Liver (tissue), 7 donors: ENCODE measurements at regions not wholly inside any gene's neighbourhood (a gene's known extent, or its start where the extent isn't known, plus 50 kb on each side); places are given as distances from the start of the nearest gene placed in this dataset.

ENCODE experiments used
- DNase-seq: peaks from one replicate; pipeline ENCODE4 v3.0.0-alpha.2; 2017; ENCODE audit warnings: low spot score
- H3K27ac ChIP-seq, 2 donors: one replicate each; pipeline ENCODE4 v1.7.0; 2013; ENCODE audit warnings: inconsistent platforms in 2 of 2, low read length in 2 of 2, control low read depth in 1 of 2, low read depth in 1 of 2, mild to moderate bottlenecking in 1 of 2
- H3K27me3 ChIP-seq, 4 donors: one replicate each; pipeline versions ENCODE4 v1.6.1 to v1.7.0; 2013; ENCODE audit warnings: low read length in 3 of 4, inconsistent platforms in 1 of 4, mild to moderate bottlenecking in 1 of 4, moderate library complexity in 1 of 4; ENCODE audit not compliant: control insufficient read depth in 4 of 4, insufficient read depth in 4 of 4
- H3K36me3 ChIP-seq, 4 donors: one replicate each; pipeline versions ENCODE4 v1.6.1 to v1.7.0; 2013; ENCODE audit warnings: low read length in 3 of 4, mild to moderate bottlenecking in 3 of 4, low read depth in 1 of 4, moderate library complexity in 1 of 4; ENCODE audit not compliant: control insufficient read depth in 4 of 4, insufficient read depth in 3 of 4
- H3K4me1 ChIP-seq, 4 donors: one replicate each; pipeline versions ENCODE4 v1.6.1 to v1.7.0; 2013; ENCODE audit warnings: low read length in 3 of 4, mild to moderate bottlenecking in 3 of 4, moderate library complexity in 1 of 4; ENCODE audit not compliant: control insufficient read depth in 4 of 4, insufficient read depth in 4 of 4
- H3K4me3 ChIP-seq, 3 donors: one replicate each; pipeline versions ENCODE4 v1.6.1 to v1.7.0; 2013; ENCODE audit warnings: low read length in 3 of 3, control low read depth in 1 of 3, low read depth in 1 of 3, mild to moderate bottlenecking in 1 of 3
- H3K9ac ChIP-seq, 2 donors: one replicate each; pipeline ENCODE4 v1.7.0; 2013; ENCODE audit warnings: low read length in 2 of 2, mild to moderate bottlenecking in 2 of 2, moderate library complexity in 2 of 2, control low read depth in 1 of 2, low read depth in 1 of 2
- H3K9me3 ChIP-seq, 4 donors: one replicate each; pipeline versions ENCODE4 v1.6.1 to v1.7.0; 2013; ENCODE audit warnings: low read length in 3 of 4; ENCODE audit not compliant: control insufficient read depth in 4 of 4
- ATF3 ChIP-seq: IDR thresholded peaks from 2 replicates; pipeline ENCODE4 v1.6.1; 2016; ENCODE audit warnings: antibody characterized with exemption
- EGR1 ChIP-seq, 2 donors: IDR thresholded peaks; 2 replicates each; pipeline ENCODE4 v1.6.1; 2016 to 2018; ENCODE audit warnings: antibody characterized with exemption in 2 of 2, low read depth in 2 of 2
- FOXA2 ChIP-seq: IDR thresholded peaks from 2 replicates; pipeline ENCODE4 v1.6.1; 2016; ENCODE audit warnings: antibody characterized with exemption
- GABPA ChIP-seq, 2 donors: IDR thresholded peaks in 1 of 2; conservative IDR thresholded peaks in 1 of 2; 2 replicates each; pipeline ENCODE4 v1.6.1; 2016; ENCODE audit warnings: antibody characterized with exemption in 2 of 2, mild to moderate bottlenecking in 1 of 2, moderate library complexity in 1 of 2
- HNF4G ChIP-seq: IDR thresholded peaks from 2 replicates; pipeline ENCODE4 v1.6.1; 2016; ENCODE audit warnings: antibody characterized with exemption
- MAX ChIP-seq: IDR thresholded peaks from 2 replicates; pipeline ENCODE4 v1.6.1; 2016; ENCODE audit warnings: antibody characterized with exemption
- RAD21 ChIP-seq, 2 donors: IDR thresholded peaks; 2 replicates each; pipeline ENCODE4 v1.6.1; 2016; ENCODE audit warnings: antibody characterized with exemption in 2 of 2, mild to moderate bottlenecking in 2 of 2
- REST ChIP-seq: IDR thresholded peaks from 2 replicates; pipeline ENCODE4 v1.6.1; 2016; ENCODE audit warnings: antibody characterized with exemption, mild to moderate bottlenecking
- SP1 ChIP-seq: IDR thresholded peaks from 2 replicates; pipeline ENCODE4 v1.6.1; 2018; ENCODE audit warnings: antibody characterized with exemption, mild to moderate bottlenecking
- YY1 ChIP-seq: IDR thresholded peaks from 2 replicates; pipeline ENCODE4 v1.6.1; 2016; ENCODE audit warnings: antibody characterized with exemption, mild to moderate bottlenecking
- WGBS: extraction: QIAGEN DNeasy Blood & Tissue Kit; methylation state at CpG from one replicate; pipeline ENCODE4 v1.1.7; 2013; 5-methylcytosine and 5-hydroxymethylcytosine counted together
- donor health status: healthy.
- donor health status: healthy.
- donor health status: healthy.
- donor health status: healthy.

- Histone ChIP-seq H3K36me3 (no peaks in the 10 kb centered on the region), H3K4me3 (no peak overlapping the region), H3K4me1 (no peaks in the 10 kb centered on the region), H3K9me3 (no peaks in the 10 kb centered on the region), H3K27me3 (peaks cover 0 to 4% (median 1%) of the 10 kb centered on the region in 4 donors), H3K27ac (no peak overlapping the region), H3K9ac (no peak overlapping the region)
- WGBS: 71% methylated on average over 16 of the region's 16 CpGs
- TF ChIP-seq HNF4G (no peak), GABPA (IDR thresholded peaks at IDR 0.05 in 1 of 2, conservative IDR thresholded peaks at IDR 0.05 in 1 of 2) (no peak), FOXA2 (no peak)
- DNase-seq: peak; percentile 21
Observed at GRCh38 chr9:135299651-135300345, 179.8 kb upstream of the PPP1R26 start.

GRCh38 chr9:135300346-135301141 lies 179.0 kb upstream of the PPP1R26 start:
- WGBS: 50% methylated on average over 21 of the region's 21 CpGs
- TF ChIP-seq REST (no peak), MAX (no peak), SP1 (no peak), EGR1 (IDR thresholded peaks at IDR 0.05; ENCODE audit: low read depth in 2 of 2) (no peak), ATF3 (no peak), RAD21 (IDR thresholded peaks at IDR 0.05) (no peak), YY1 (no peak)
- no peaks in the 10 kb centered on the region for H3K36me3 ChIP-seq
- DNase-seq: peak; percentile 31
- H3K27ac ChIP-seq: no peak overlapping the region
- H3K9me3 ChIP-seq: no peaks in the 10 kb centered on the region
- H3K4me1 ChIP-seq: no peaks in the 10 kb centered on the region
- peaks cover 0 to 4% (median under 1%) of the 10 kb centered on the region in 4 donors for H3K27me3 ChIP-seq
- H3K9ac ChIP-seq: no peak overlapping the region
- H3K4me3 ChIP-seq: no peak overlapping the region
